ENCODE measurements at regions not wholly inside any gene's neighbourhood (a gene's known extent, or its start where the extent isn't known, plus 50 kb on each side); places are given as distances from the start of the nearest gene placed in this dataset.

- FAIRE-seq = no peak
- no TSS peak for BruUV-seq (replicated peaks)
- Histone ChIP-seq H3K36me3 (replicated peaks in 1 of 2; ENCODE audit: control insufficient read depth in 1 of 2, insufficient read depth in 2 of 2, low read length in 2 of 2) (no peaks in the 10 kb centered on the region), H3K4me1 (ENCODE audit: insufficient read depth, low read length) (peaks cover 10% of the 10 kb centered on the region; the same call in 1 of the 2 replicates), H4K20me1 (ENCODE audit: insufficient read depth, low read length) (no peaks in the 10 kb centered on the region), H3K4me3 (replicated peaks in 1 of 3; ENCODE audit: insufficient read depth in 1 of 3, low read depth in 2 of 3, low read length in 3 of 3) (no peak overlapping the region), H3K27me3 (ENCODE audit: control insufficient read depth in 1 of 2, insufficient read depth in 2 of 2, low read length in 2 of 2) (no peaks in the 10 kb centered on the region), H3K9me3 (ENCODE audit: low read length) (no peaks in the 10 kb centered on the region), H3K27ac (ENCODE audit: extremely low read length, insufficient read depth, low read length) (no peak overlapping the region), H2AFZ (ENCODE audit: low read length) (no peak overlapping the region), H3K79me2 (ENCODE audit: insufficient read depth, low read length) (no peaks in the 10 kb centered on the region), H3K4me2 (ENCODE audit: low read depth, low read length) (no peak overlapping the region), H3K9ac (ENCODE audit: insufficient read depth, low read depth, low read length) (no peak overlapping the region)
- ChIA-PET CTCF (ENCODE audit: low intra/inter-chr PET ratio, low total read pairs) (no interaction called here), POLR2A (no interaction called here)
- TF ChIP-seq ARID4A (CRISPR knock-in tag; IDR thresholded peaks at IDR 0.05; ENCODE audit: borderline replicate concordance) (no peak), ZNF614 (CRISPR knock-in tag; IDR thresholded peaks at IDR 0.05; ENCODE audit: borderline replicate concordance) (no peak), CREM (IDR thresholded peaks at IDR 0.05) (no peak), CREM (CRISPR knock-in tag; IDR thresholded peaks at IDR 0.05) (no peak), ZNF768 (CRISPR knock-in tag; IDR thresholded peaks at IDR 0.05) (no peak), XRCC5 (optimal IDR thresholded peaks at IDR 0.05; ENCODE audit: low read length) (no peak), ONECUT2 (CRISPR knock-in tag; IDR thresholded peaks at IDR 0.05) (no peak), ZNF292 (CRISPR knock-in tag; IDR thresholded peaks at IDR 0.05; ENCODE audit: borderline replicate concordance, low read depth) (no peak), JUND (CRISPR knock-in tag; IDR thresholded peaks at IDR 0.05) (no peak), MZF1 (CRISPR knock-in tag; IDR thresholded peaks at IDR 0.05; ENCODE audit: borderline replicate concordance) (no peak), ZNF598 (CRISPR knock-in tag; IDR thresholded peaks at IDR 0.05; ENCODE audit: borderline replicate concordance) (no peak)
- in situ Hi-C loops (cut with HindIII; ENCODE audit: extremely low pct_ligation_motif_present, low pct_unique_long_range_greater_than_20kb) = no loop called here
- no peak for ATAC-seq
- DNase-seq (ENCODE audit: low spot score) = no peak
- intact Hi-C loops (cut with micrococcal nuclease; ENCODE audit: unreplicated experiment) = no loop called here
These were observed 1250.9 kb downstream of the ROBO1 start for GRCh38 chr3:78516937-78517336.
